ENCODE measurements at regions not wholly inside any gene's neighbourhood (a gene's known extent, or its start where the extent isn't known, plus 50 kb on each side); places are given as distances from the start of the nearest gene placed in this dataset.

DNA sequence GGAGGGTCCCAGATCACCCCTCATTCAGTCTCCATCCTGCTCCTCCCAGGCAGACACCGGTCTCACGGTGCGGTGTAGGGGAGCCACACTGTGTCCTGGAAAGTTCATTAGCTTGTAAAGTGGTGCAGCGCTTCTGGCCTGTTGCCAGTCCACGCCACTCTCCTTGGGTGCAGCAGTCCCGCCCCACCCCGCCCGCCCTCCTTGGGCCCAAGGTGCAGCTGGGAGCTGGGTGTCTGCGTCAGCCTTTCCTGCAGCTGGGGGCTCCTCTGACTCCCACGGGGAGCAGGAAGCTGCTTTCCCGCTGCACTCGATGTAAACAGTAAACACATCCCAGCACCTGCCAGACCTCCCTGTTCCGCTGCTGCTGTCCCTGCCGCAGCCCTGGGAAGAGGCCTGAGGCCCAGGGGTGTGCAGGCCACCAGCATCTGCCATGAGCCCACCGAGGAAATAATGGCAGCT is 53.8 kb upstream of the ASB18 start:
- DNase-seq: no peak

DNA sequence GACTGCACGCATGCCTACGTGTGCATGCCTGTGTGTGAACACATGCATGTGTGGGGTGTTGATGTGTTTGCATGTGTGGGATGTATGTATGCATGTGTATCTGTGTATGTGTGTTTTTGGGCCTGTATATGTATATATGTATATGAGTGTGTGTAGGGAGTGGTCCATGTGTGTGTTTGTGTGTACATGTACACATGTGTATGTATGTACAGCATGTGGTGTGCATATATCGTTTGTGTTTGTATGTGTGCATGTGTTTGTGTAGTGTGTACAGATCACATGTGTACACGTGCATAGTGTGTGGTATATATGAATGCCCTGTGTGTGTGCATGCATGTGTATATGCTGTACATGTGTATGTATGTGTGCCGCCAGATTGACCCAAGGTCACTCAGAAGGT is 54.2 kb upstream of the ASB18 start:
- DNase-seq: no peak

DNA sequence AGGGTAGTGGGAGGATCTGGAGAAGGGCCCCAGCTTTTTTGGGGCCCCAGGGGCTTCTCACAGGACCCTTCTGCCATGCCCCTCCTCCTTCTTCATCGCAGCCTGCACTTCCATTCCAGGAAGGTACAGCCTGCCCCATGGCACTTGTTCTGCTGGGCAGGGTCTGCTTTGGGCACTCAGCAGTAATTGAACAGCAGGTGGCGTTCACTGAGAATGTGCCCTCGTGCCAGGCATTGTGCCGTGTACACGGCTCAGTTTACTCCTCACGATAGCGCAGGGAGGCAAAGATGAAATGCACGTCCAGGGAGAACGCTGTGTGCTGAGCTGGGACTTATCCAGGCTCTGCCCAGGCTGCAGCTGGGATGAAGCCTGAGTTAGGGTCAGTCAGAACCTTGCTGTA is 54.8 kb upstream of the ASB18 start:
- no peak for DNase-seq

DNA sequence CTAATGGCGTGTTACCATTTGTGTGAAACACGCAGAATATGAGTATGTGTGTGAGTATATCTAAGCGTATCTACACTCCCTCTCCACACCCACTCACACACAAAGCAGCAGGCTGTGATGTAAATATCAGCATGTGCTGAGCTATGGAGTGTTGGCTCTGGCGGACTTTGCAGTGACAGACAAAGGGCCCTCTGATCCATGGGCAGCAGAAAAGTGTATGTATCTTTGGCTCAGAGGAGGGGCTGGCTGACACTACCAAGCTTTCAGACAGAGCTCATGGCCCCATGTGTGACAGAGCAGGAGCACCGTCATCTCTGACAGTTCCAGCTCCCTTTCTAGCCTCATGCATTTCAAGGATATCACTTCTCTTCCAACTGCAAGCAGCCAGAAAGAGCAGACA is 57.2 kb upstream of the ASB18 start:
- no peak for DNase-seq

DNA sequence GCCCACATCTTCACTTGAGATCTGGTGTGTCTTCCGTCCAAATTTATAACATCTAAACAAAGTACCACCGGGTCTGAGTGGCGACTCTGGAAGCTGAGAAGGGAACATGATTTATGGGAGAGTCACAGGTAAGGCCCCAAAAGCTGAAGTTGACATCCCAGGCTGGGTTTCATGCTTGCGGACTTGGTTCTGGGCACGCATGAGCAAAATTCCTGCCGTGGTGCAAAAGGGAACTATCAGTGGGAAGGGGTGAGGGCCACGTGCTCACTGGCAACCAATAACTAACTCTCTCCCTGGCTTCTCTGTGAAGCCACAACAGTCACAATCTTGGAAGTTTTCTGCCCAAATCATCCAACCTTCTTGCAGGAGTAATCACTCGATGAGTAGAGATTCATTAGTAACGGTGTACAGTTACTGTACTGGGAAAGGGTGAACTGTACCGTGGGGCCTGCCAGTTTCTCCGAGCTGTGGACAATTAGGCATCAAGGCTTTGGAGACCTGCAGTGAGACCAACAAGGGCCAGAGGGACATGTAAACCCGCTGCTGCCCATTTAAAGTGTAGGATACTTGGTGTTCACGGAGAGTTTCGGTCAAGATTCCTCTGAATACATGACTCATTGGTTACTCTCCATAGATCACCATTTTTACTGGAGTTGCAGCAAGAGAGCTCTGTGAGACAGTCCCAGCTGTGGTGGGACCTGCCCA is 69.4 kb upstream of the ASB18 start:
- no peak for DNase-seq

DNA sequence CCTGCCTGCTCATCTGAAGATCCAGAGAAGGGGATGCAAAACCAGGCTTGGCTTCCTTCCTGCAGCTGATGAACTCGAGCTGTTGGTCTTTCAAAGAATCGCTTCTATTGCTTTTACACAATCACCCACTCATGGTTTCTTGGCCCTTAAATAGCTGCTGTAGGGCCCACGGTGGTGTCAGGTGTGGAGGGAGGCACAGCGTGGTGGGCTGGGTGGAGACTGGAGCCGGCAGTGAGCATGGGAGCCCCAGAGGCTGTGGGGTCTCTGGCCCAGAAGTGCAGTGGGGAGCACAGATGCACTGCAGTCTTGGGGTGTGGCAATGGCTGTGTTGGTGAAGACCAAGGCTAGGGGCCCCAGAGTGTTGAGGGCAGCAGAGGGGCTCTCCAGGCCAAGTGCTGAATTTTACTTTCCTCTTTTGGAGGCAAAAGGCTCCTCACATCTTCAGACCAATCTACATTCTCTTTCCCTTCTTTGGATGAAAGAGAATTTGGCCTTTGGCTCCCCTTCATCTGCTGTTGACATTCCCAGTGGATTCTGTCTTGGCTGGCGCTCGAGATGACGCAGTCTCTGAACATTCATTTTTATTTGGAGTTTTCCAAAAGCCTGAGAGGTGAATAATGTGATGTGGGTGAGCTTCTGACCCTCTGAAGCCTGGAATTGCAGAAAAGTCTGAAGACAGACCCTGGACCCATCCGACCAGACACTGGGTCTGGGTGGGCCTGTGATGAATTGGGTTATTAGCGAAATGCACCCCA is 70.1 kb upstream of the ASB18 start:
- DNase-seq: no peak

DNA sequence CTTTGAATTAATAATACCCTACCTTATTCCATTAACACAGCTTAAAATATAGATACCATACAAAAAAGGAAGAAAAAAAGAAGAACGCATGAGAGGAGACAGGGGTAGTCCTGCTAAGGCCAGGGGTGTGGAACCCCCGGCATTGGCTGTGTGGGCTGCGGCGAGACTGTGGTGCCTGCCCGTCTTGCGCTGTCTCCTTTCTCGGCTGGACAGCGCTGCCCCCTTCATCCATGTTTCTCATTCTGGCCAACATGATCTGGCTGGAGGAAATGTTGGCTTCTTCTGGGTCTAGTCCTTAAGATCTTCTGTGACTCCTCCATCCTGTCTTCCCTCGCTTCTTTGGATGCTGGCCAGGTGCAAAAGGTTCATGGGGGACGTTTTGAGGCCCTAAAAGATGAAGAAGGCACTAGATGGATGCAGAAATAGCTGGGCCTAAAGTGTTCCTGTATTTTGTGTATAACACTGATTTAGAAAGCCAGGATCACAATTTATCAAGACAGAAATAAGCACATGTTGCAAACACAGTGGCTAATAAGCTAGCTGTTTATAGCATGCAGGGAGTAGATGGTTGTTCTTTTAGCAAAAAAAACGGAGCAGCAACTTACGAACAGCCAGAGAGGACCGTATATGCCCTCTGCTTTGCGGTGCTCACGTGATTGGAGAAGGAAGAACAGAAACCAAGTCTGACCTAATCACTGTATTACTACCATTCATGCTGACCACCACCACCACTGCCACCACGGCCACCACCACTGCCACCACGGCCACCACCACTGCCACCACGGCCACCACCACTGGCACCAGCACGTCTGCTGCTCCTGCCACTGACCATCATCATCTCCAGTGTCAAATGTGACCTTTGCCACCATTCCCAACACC is 71.7 kb upstream of the ASB18 start:
- no peak for DNase-seq

DNA sequence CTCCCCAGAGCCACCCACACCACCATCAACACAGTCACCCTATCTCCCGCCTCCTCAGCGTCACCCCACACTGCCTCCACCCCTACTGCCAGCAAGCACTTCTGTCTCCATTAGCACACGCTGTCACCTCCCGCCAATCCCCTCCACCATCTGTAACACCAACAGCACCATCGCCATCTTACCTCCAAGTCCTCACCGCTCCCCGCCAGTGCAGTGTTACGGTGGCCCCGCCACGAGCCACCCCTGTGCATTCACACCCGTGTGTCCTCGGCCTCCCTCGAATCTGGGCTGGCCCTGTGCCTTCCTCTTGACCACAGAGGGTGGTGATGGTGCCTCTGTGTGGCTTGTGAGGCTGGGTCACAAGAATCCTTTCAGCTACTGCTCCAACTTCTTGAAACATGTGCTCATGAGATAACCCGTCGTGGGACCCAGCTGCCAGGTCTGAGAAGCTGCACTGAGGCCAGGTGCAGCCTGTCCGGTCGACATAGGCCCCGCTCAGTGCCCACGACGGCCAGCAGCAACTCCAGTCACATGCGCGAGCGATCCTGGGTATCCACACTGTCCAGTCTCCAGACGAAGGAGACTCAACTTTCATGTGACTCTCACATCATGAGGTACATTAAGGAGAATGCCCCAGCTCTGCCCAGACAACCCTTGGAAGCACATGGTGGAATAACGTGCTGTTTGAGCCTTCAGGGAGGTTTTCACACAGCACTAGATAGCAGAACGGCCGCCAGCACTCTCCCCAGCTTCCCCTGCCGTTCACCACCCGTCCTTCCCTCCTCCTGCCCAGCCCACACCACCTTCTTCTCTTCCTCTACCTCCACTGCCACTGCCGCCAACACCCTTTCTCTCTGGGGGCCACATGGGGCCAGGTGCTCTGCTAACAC is 72.6 kb upstream of the ASB18 start:
- no peak for DNase-seq

DNA sequence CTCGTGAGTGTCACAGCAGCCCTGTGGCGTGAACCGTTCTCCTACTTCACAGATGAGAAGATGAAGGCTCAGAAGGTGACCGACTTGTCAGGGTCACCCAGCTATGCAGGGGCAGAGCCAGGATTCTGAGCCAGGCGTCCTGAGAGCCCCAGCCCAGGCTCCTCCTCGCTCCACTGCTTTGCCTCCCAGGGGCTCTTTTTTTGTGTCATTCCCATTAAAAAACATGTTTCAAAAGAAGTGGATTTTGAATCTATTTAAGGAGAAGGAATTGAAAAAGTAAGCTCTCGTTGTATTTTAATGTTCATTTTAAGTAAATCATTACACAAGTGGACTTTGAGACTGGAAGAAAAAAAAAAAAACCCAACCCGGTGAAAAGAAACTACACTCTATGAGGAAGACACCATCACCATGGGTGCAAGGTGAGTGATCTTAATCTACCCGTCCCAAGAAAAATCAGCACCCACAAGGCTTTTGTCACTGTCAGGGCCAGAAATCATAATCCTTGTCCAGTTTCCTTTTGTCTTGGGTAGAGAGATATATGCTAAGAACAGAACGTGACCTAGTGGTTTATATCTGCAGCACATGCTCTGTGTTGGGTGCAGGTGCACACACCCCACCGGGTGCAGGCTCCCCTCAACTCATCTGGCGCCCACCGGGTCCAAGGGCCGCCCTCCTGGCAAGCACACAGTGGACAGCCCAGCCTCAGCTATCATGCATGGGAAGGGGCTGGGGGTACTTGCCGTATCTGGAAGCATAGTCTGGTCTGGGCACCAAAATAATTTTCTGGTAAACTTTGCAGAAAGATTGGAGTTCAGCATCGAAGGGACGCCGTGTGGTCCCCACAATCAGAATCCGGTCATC is 73.5 kb upstream of the ASB18 start:
- DNase-seq: no peak

DNA sequence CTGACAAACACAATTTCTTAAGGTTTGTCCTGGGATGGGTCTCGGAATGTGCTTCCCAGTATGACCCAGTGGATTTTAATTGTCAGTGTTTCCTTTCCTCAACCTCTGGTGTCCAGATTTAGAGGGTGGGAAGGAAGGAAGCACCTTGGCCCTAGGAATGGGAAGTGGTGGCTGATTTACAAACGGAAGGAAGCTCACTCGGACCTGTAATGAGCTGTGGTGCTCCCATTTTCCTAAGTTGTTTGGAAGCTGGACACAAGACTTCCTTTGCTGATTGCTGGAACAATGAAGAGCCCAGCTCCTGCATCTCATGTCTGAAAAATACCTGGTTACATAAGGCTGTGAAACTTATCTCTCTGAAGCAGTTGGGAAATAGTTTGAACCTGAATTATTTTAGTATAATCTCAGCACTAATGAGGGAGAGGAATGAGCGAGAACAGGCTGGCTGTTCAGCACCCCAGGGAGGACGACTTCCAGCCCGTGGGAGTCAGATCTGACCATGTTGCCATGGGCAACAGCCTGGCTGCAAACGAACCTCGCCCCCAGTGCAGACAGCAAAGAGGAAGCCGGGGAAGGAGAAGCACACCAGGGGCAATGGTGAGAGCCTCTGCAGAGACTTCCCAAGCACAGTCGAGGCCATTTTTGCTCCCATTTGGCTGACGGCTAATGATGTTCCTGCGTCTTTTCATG is 74.4 kb upstream of the ASB18 start:
- DNase-seq: no peak

DNA sequence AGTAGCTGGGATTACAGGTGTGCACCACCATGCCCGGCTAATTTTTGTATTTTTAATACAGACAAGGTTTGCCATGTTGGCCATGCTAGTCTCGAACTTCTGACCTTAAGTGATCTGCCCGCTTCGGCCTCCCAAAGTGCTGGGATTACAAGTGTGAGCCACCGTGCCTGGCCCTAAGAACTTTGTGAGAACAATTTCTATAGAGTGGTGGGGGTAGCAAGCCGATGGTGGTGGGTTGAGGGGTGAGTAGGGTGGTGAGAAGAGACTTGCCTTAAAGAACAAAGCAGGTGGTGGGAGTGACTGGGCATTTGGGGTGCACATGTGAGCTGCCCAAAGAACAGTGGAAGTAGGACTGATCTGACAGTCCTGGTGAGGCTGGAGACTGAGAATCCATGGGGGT is 76.0 kb upstream of the ASB18 start:
- no peak for DNase-seq

DNA sequence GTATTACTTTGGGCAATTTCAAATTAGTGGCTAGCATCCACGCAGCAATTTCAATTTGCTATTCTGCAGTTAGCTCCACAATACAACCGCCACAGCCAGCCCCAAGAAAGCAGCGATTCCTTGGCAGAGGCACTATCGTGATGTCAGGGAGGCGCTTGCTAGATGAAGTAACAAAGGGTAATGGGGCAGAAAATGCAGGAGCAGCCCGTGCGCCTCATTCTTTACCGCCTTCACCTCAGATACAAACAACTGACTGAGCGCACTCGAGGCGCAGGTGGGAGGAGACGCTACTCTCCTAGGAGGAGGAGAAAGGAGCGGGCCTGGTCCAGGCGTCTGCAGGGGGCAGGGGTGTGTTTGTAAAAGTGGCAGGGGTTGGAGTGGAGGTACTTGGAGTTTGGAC is 76.9 kb upstream of the ASB18 start:
- DNase-seq: no peak

DNA sequence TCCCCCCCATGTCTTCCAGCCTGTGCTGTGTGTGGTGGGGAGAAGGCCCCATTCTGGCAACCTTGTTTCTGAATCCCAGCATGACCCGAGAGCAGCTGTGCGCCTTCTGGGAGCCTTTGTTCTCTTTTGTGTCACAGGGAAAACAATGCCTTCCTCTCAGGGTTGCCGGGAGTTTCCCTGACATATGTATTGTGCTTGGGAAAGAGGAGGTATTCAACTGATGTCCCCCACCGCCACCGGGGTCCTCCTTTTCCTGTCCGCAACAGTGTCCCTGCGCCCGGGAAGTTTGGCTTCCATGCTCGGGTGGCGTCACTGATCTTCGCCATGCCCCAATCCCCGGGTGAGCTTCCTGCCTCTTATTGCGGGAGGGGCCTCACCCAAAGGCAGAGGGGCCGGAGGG is 77.5 kb upstream of the ASB18 start:
- DNase-seq: no peak

DNA sequence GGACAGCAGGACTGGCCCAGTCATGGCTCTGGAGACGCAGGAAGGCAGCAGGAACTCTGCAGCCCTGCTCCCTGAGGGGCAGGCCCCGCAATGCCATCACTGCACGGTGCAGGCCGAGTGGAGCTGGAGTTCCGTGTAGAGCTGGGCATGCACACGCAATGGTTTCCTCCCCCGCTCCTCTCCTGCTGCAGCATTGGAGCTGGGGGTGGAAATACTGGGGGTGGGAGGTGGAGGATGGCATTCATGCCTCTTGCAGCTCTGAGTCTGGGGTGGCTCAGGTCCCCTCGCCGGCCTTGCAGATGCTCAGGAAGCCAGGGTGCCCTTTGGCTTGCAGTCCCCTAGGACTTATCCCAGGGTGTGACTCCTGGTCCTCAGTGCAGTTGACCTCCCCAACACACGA is 78.3 kb upstream of the ASB18 start:
- DNase-seq: no peak

DNA sequence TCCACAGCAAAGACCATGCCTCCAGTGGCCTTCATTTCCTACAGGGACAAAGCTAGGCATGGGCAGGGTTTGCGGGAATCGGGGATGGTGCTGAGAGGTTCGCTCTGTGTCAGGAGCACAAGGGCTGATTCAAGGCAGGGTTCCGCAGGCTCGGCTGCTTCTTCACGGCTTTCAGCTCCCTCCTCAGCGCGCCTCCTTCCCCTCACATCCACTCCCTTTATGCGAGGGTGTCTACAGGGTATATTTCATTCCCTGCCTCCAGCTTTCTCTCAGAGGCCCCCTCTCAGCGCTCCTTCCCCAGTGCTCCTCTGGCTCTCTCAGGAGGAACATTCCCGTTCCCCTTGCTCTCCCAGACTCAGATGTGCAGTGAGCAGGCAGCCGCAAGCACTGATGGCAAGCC is 78.7 kb upstream of the ASB18 start:
- no peak for DNase-seq

DNA sequence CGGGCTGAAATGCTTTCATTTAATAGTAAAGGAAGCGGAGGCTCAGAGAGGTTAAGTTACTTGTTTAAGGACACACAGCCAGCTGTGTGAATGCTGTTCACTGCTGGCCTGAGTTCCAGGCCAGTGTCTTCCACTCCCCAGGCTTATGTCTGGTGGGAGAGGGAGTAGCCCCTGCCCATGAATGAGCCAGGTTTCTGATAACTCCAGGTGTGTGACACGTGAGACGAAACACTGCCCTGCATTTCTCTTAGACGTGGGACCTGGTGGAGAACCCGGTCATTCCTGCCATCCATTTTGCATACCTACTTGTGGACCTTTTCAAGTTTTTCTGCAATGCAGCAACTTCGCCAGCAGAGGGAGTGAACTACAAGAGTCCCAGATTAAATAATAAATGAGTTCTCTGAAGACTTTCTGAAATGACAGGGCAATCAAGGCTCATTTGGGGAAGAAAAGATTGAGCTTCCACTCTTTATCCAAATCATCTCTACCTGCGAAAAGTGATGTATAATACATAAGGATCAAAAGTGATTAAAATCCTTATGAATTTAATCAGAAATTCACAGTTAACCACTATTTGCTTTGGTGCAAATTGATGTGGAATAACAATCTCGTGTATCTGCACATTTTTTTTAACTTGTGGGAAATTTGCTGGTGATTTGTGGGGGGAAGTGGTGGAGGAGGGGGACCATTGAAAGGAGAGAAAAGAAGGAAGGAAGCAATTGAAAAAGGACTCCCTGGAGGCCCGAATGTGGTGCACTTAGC is 79.4 kb upstream of the ASB18 start:
- peak; percentile 80 for DNase-seq

DNA sequence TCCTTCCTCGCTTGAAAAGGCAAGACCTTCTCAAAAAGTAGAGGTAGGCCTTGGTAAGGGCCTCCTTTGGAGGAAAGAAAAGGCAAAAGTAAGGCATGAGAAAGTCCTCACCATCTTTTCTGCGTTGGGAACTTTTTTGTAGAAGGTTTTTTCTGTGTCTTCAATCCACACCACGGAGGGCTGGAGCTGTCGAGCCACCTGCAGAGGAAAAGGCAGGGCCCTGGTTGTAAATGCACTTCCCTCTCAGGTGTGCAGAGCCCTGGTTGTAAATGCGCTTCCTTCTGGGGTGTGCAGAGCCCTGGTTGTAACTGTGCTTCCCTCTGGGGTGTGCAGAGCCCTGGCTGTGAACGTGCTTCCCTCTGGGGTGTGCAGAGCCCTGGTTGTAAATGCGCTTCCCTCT is 80.2 kb upstream of the ASB18 start:
- DNase-seq: no peak

DNA sequence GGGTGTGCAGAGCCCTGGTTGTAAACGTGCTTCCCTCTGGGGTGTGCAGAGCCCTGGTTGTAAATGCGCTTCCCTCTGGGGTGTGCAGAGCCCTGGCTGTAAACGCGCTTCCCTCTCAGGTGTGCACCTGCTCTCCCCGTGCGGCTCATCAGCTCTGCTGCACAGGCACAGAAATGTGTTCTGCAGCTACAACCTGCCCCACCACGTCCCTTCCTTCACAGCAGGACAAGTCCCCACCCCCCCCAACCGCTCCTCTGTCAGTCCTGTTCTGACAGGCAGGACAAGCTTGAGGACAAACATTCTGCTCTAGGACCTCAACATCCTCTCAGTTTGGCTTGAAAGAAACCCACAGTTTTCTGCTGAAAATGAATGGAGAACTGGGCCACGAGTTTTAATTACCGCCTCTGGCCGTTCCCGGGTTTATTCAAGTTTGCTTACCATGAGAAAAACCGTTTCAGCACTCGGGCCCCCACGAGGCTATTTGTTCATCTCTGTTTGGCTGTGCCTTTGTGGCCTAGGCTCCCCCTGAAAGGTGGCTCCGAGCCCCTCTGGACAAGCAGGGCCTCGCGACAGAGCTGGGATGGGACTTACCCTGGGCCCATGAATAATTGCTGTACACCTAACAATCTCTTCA is 81.0 kb upstream of the ASB18 start:
- no peak for DNase-seq

DNA sequence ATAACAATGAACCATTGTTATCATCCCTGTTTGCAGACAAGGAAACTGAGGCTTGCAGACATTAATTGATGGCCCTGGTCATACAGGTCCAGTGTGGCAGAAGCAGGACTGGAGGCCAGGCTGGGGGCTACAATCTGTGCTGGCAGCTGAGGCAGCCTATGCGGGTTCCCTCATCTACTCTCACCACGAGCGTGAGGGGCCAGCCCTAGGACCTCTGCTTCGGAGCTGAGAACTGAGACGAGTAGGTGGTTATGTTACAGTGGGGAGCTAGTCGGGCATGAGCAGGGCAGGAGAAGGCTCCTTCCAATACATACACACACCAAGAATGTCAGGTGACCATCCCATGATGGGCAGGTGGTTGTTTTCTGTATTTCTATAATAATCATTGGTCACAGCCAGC is 82.2 kb upstream of the ASB18 start:
- DNase-seq: no peak

DNA sequence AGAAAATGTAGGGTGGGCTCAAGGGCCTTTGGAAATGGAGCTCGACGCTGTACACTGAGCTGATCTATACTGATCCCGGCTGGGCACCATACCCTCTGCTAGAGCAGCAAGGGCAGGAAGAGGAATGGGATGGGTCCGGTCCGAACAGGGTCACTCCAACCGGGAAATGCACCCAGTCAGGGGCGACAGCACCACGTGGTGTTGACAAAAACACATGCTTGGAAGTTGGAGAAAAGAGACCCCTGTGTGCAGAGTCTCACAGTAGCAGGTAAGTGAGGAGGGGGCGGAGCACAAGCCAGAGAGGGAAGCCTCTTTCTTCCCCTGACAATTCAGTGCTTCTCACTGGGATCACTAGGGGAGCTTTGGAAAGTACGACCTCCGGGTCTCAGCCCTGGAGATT is 84.1 kb upstream of the ASB18 start:
- no peak for DNase-seq
